ENCODE measurements at regions not wholly inside any gene's neighbourhood (a gene's known extent, or its start where the extent isn't known, plus 50 kb on each side); places are given as distances from the start of the nearest gene placed in this dataset.
"Not testable (repeated sequence)": the region's sequence is repeated elsewhere in the genome, so short reads cannot be mapped to it uniquely, and the experiment has no call there.

DNA sequence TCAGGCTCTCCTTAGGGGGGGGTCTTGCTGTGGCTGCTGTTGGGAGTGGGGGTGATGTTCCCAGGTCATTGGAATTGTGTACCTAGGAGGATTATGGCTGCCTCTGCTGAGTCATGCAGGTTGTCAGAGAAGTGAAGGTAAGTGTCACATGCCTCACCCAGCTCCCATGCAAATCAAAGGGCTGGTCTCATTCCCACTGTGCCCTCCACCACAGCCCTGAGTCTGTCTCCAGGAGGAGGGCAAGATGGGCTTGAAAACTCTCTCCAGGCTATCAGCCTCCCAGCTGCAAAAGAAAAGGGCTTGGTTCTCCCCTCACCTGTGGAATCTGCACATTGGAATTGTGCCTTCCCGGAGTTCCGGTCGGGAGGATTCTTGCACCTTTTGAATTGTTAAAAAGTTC is 580.5 kb downstream of the NSUN3 start:
- DNase-seq (ENCODE audit: low spot score) = no peak
- 88% methylated on average over 3 of the region's 3 CpGs for WGBS (ENCODE audit: low lambda C conversion rate, missing lambda C conversion rate)
- Histone ChIP-seq H2AFZ (no peak overlapping the region), H3K4me3 (no peak overlapping the region), H3K9me3 (ENCODE audit: low read depth) (no peaks in the 10 kb centered on the region), H3K36me3 (replicated peaks; ENCODE audit: insufficient read depth, low read depth) (no peaks in the 10 kb centered on the region), H4K20me1 (ENCODE audit: insufficient read depth, poor library complexity, severe bottlenecking) (no peaks in the 10 kb centered on the region), H3K79me2 (no peaks in the 10 kb centered on the region), H3K9me2 (replicated peaks; ENCODE audit: insufficient read depth) (no peaks in the 10 kb centered on the region), H3K4me1 (ENCODE audit: insufficient read depth) (no peaks in the 10 kb centered on the region), H3K27me3 (no peaks in the 10 kb centered on the region), H3K27ac (no peak overlapping the region), H3K4me2 (no peak overlapping the region)
- TF ChIP-seq, protein P1, sequence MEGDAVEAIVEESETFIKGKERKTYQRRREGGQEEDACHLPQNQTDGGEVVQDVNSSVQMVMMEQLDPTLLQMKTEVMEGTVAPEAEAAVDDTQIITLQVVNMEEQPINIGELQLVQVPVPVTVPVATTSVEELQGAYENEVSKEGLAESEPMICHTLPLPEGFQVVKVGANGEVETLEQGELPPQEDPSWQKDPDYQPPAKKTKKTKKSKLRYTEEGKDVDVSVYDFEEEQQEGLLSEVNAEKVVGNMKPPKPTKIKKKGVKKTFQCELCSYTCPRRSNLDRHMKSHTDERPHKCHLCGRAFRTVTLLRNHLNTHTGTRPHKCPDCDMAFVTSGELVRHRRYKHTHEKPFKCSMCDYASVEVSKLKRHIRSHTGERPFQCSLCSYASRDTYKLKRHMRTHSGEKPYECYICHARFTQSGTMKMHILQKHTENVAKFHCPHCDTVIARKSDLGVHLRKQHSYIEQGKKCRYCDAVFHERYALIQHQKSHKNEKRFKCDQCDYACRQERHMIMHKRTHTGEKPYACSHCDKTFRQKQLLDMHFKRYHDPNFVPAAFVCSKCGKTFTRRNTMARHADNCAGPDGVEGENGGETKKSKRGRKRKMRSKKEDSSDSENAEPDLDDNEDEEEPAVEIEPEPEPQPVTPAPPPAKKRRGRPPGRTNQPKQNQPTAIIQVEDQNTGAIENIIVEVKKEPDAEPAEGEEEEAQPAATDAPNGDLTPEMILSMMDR (IDR thresholded peaks at IDR 0.05; ENCODE audit: poor library complexity) = no peak
- TF ChIP-seq EZH2phosphoT487 (IDR thresholded peaks at IDR 0.05; ENCODE audit: low read depth, severe bottlenecking, unreplicated experiment) (no peak), EZH2 (IDR thresholded peaks at IDR 0.05; ENCODE audit: borderline replicate concordance) (no peak)

DNA sequence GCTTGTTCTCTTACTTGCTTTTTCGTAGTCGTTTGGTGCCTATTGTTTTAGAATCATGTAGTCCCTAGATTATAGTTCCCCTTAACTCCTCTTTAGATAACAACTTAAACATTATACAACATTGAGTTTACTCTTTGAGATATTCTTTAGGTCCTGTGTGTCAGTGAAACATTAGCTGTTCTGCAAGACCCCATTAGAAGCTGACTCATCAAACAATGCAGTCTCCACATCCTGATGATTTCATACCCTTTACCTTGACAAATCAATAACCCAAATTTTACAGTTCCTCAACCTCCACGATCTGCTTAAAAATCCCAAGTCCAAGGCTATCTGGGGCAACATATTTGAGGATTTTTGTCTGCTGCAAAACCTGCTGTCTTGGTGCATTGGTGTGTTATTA is 582.9 kb downstream of the NSUN3 start:
- no peak for DNase-seq (ENCODE audit: low spot score)
- Histone ChIP-seq H3K27me3 (no peaks in the 10 kb centered on the region), H3K9me2 (replicated peaks; ENCODE audit: insufficient read depth) (no peaks in the 10 kb centered on the region), H3K4me1 (ENCODE audit: insufficient read depth) (peaks cover 6% of the 10 kb centered on the region), H3K4me3 (no peak overlapping the region), H3K9me3 (ENCODE audit: low read depth) (no peaks in the 10 kb centered on the region), H3K27ac (no peak overlapping the region), H4K20me1 (ENCODE audit: insufficient read depth, poor library complexity, severe bottlenecking) (no peaks in the 10 kb centered on the region), H2AFZ (no peak overlapping the region), H3K36me3 (replicated peaks; ENCODE audit: insufficient read depth, low read depth) (no peaks in the 10 kb centered on the region), H3K79me2 (no peaks in the 10 kb centered on the region), H3K4me2 (no peak overlapping the region)
- WGBS (ENCODE audit: low lambda C conversion rate, missing lambda C conversion rate) = 71% methylated on average over 3 of the region's 3 CpGs
- no peak for TF ChIP-seq EZH2 (IDR thresholded peaks at IDR 0.05; ENCODE audit: borderline replicate concordance)
- TF ChIP-seq, protein P1 (IDR thresholded peaks at IDR 0.05; ENCODE audit: poor library complexity) = no peak
- no peak for TF ChIP-seq EZH2phosphoT487 (IDR thresholded peaks at IDR 0.05; ENCODE audit: low read depth, severe bottlenecking, unreplicated experiment)

DNA sequence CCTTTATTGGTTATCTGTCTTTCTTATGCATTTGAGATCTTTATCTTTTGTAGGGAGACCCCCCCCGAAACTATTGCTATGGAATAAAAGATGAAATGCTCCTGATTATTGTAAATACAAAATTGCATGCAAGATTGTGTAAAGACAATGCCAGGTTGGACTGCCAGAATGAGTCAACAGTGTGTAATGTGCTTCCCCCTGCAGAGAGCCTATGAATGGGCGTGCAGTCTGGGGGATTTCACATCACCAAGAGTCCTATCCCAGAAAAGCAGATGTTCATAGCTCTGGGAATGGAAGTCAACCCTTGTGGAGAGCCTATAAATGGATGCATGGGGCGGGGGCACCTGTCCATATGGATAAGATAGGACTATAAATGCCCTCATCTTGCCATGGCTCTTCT is 584.3 kb downstream of the NSUN3 start:
- Histone ChIP-seq H3K4me3 (no peak overlapping the region), H3K79me2 (no peaks in the 10 kb centered on the region), H3K36me3 (replicated peaks; ENCODE audit: insufficient read depth, low read depth) (no peaks in the 10 kb centered on the region), H3K27ac (no peak overlapping the region), H3K27me3 (no peaks in the 10 kb centered on the region), H3K9me2 (replicated peaks; ENCODE audit: insufficient read depth) (no peaks in the 10 kb centered on the region), H2AFZ (no peak overlapping the region), H3K4me2 (no peak overlapping the region), H4K20me1 (ENCODE audit: insufficient read depth, poor library complexity, severe bottlenecking) (no peaks in the 10 kb centered on the region), H3K9me3 (ENCODE audit: low read depth) (no peaks in the 10 kb centered on the region), H3K4me1 (ENCODE audit: insufficient read depth) (peaks cover 6% of the 10 kb centered on the region)
- WGBS (ENCODE audit: low lambda C conversion rate, missing lambda C conversion rate) = 75% methylated on average over 3 of the region's 3 CpGs
- no peak for DNase-seq (ENCODE audit: low spot score)
- TF ChIP-seq EZH2 (IDR thresholded peaks at IDR 0.05; ENCODE audit: borderline replicate concordance) (no peak), EZH2phosphoT487 (IDR thresholded peaks at IDR 0.05; ENCODE audit: low read depth, severe bottlenecking, unreplicated experiment) (no peak)
- TF ChIP-seq, protein P1 (IDR thresholded peaks at IDR 0.05; ENCODE audit: poor library complexity) = no peak

DNA sequence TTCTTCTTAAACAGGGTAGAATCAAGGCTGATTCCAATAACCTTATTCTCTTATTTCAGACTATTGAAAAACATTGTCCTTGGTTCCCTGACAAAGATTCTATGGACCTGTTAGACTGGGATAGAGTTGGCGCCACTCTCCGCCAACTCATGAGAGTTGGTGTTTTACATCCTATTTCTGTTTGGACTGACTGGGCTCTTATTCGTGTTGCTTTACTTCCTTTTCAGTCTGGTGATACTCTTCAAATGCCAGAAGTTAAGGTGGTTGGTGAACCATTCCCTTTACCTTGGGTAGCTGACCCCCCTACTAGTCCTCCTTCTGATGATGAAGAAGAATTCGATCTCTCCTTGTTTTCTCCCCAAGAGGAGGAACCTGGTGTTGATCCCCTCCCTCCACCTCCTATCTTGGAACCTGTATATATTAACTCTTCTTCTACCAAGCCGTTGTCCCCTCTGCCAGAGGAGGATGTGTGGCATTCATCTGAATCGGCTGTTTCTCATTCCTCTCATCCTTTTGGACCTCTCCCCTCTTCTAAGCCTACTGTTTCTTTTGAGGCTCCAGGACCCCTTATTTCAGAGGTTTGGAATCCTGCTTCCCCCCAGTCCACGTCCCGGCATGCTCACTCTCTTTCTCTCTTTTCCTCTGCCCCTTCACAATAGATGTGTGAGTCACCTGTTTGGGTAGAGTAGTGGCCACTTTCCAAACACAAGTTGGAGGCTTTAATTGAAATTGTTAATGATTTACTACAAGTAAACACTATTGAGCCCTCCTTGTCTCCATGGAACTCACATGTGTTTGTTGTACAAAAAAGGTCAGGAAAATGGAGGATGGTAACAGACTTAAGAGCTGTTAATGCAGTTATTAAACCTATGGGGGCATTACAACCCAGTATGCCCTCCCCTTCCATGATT is 585.7 kb downstream of the NSUN3 start:
- H4K20me1 ChIP-seq (ENCODE audit: insufficient read depth, poor library complexity, severe bottlenecking); H3K9me3 ChIP-seq (ENCODE audit: low read depth); H3K27me3 ChIP-seq; H3K4me1 ChIP-seq (ENCODE audit: insufficient read depth); H3K9me2 ChIP-seq (replicated peaks; ENCODE audit: insufficient read depth); H3K36me3 ChIP-seq (replicated peaks; ENCODE audit: insufficient read depth, low read depth); H3K79me2 ChIP-seq; H3K4me3 ChIP-seq; H2AFZ ChIP-seq: not testable (repeated sequence)
- 62% methylated on average over 8 of the region's 8 CpGs for WGBS (ENCODE audit: low lambda C conversion rate, missing lambda C conversion rate)
- peak; percentile 60 for DNase-seq (ENCODE audit: low spot score)
- peak overlapping the region; percentile 53 for H3K4me2 ChIP-seq
- peak overlapping the region; percentile 82 for H3K27ac ChIP-seq
